ENCODE measurements at regions not wholly inside any gene's neighbourhood (a gene's known extent, or its start where the extent isn't known, plus 50 kb on each side); places are given as distances from the start of the nearest gene placed in this dataset.

DNA sequence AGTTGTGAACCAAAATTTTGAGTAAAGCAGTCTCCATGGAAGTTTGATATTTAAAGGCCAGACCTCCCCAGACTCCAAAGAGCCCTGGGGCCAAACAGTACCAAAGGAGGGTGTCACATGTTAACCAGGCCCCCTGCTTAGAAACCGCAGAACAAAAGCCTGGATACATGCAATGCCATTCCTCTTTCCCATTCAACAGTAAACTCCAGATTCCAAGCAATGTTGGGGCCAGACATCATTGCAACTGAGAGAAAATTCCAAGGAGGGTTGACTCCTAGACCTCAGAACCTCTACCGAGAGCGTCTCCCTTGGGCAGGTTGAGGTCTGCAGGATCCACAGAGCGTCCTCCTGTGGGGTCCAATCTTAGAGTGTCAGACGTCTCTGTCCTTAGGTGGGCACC lies 404.4 kb upstream of the SYT4 start (continued):
- TF ChIP-seq ZMAT4 (CRISPR knock-in tag; IDR thresholded peaks at IDR 0.05) = no peak

GRCh38 chr18:43682196-43682595 lies 404.9 kb upstream of the SYT4 start:
- no peak overlapping the region for H3K27ac Mint-ChIP-seq
- POLR2A ChIA-PET = no interaction called here
- H3K4me3 Mint-ChIP-seq = peak overlapping the region; percentile 5; the same call in 1 of the 2 replicates
- no peak for DNase-seq (ENCODE audit: low spot score)
- no peak for ATAC-seq
- no peaks in the 10 kb centered on the region for H3K27me3 Mint-ChIP-seq (ENCODE audit: low read depth)
- CTCF ChIA-PET = no interaction called here
- peaks cover 3% of the 10 kb centered on the region for H3K9me3 Mint-ChIP-seq
- TF ChIP-seq NR2C2 (CRISPR knock-in tag; IDR thresholded peaks at IDR 0.05) (no peak), PRRX2 (CRISPR knock-in tag; IDR thresholded peaks at IDR 0.05) (no peak), GRHL2 (CRISPR knock-in tag; IDR thresholded peaks at IDR 0.05; ENCODE audit: insufficient replicate concordance, severe bottlenecking) (no peak), ZNF317 (CRISPR knock-in tag; IDR thresholded peaks at IDR 0.05; ENCODE audit: borderline replicate concordance, low read depth) (no peak), ATF2 (CRISPR knock-in tag; IDR thresholded peaks at IDR 0.05; ENCODE audit: borderline replicate concordance, low read depth) (no peak), ETV6 (CRISPR knock-in tag; IDR thresholded peaks at IDR 0.05) (no peak), FOXP1 (CRISPR knock-in tag; IDR thresholded peaks at IDR 0.05; ENCODE audit: borderline replicate concordance) (no peak), IRF2 (CRISPR knock-in tag; IDR thresholded peaks at IDR 0.05; ENCODE audit: borderline replicate concordance, low read depth) (no peak), E2F4 (CRISPR knock-in tag; IDR thresholded peaks at IDR 0.05; ENCODE audit: borderline replicate concordance, low read depth) (no peak), SMAD3 (CRISPR knock-in tag; IDR thresholded peaks at IDR 0.05; ENCODE audit: borderline replicate concordance) (no peak)
- TF ChIP-seq, protein P1, sequence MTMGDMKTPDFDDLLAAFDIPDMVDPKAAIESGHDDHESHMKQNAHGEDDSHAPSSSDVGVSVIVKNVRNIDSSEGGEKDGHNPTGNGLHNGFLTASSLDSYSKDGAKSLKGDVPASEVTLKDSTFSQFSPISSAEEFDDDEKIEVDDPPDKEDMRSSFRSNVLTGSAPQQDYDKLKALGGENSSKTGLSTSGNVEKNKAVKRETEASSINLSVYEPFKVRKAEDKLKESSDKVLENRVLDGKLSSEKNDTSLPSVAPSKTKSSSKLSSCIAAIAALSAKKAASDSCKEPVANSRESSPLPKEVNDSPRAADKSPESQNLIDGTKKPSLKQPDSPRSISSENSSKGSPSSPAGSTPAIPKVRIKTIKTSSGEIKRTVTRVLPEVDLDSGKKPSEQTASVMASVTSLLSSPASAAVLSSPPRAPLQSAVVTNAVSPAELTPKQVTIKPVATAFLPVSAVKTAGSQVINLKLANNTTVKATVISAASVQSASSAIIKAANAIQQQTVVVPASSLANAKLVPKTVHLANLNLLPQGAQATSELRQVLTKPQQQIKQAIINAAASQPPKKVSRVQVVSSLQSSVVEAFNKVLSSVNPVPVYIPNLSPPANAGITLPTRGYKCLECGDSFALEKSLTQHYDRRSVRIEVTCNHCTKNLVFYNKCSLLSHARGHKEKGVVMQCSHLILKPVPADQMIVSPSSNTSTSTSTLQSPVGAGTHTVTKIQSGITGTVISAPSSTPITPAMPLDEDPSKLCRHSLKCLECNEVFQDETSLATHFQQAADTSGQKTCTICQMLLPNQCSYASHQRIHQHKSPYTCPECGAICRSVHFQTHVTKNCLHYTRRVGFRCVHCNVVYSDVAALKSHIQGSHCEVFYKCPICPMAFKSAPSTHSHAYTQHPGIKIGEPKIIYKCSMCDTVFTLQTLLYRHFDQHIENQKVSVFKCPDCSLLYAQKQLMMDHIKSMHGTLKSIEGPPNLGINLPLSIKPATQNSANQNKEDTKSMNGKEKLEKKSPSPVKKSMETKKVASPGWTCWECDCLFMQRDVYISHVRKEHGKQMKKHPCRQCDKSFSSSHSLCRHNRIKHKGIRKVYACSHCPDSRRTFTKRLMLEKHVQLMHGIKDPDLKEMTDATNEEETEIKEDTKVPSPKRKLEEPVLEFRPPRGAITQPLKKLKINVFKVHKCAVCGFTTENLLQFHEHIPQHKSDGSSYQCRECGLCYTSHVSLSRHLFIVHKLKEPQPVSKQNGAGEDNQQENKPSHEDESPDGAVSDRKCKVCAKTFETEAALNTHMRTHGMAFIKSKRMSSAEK (CRISPR knock-in tag; IDR thresholded peaks at IDR 0.05; ENCODE audit: borderline replicate concordance) = no peak
- TF ChIP-seq, protein P2, sequence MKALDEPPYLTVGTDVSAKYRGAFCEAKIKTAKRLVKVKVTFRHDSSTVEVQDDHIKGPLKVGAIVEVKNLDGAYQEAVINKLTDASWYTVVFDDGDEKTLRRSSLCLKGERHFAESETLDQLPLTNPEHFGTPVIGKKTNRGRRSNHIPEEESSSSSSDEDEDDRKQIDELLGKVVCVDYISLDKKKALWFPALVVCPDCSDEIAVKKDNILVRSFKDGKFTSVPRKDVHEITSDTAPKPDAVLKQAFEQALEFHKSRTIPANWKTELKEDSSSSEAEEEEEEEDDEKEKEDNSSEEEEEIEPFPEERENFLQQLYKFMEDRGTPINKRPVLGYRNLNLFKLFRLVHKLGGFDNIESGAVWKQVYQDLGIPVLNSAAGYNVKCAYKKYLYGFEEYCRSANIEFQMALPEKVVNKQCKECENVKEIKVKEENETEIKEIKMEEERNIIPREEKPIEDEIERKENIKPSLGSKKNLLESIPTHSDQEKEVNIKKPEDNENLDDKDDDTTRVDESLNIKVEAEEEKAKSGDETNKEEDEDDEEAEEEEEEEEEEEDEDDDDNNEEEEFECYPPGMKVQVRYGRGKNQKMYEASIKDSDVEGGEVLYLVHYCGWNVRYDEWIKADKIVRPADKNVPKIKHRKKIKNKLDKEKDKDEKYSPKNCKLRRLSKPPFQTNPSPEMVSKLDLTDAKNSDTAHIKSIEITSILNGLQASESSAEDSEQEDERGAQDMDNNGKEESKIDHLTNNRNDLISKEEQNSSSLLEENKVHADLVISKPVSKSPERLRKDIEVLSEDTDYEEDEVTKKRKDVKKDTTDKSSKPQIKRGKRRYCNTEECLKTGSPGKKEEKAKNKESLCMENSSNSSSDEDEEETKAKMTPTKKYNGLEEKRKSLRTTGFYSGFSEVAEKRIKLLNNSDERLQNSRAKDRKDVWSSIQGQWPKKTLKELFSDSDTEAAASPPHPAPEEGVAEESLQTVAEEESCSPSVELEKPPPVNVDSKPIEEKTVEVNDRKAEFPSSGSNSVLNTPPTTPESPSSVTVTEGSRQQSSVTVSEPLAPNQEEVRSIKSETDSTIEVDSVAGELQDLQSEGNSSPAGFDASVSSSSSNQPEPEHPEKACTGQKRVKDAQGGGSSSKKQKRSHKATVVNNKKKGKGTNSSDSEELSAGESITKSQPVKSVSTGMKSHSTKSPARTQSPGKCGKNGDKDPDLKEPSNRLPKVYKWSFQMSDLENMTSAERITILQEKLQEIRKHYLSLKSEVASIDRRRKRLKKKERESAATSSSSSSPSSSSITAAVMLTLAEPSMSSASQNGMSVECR (CRISPR knock-in tag; IDR thresholded peaks at IDR 0.05; ENCODE audit: borderline replicate concordance) = no peak
- TF ChIP-seq, protein P3, sequence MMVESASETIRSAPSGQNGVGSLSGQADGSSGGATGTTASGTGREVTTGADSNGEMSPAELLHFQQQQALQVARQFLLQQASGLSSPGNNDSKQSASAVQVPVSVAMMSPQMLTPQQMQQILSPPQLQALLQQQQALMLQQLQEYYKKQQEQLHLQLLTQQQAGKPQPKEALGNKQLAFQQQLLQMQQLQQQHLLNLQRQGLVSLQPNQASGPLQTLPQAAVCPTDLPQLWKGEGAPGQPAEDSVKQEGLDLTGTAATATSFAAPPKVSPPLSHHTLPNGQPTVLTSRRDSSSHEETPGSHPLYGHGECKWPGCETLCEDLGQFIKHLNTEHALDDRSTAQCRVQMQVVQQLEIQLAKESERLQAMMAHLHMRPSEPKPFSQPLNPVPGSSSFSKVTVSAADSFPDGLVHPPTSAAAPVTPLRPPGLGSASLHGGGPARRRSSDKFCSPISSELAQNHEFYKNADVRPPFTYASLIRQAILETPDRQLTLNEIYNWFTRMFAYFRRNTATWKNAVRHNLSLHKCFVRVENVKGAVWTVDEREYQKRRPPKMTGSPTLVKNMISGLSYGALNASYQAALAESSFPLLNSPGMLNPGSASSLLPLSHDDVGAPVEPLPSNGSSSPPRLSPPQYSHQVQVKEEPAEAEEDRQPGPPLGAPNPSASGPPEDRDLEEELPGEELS (CRISPR knock-in tag; IDR thresholded peaks at IDR 0.05) = no peak
- TF ChIP-seq, protein P4, sequence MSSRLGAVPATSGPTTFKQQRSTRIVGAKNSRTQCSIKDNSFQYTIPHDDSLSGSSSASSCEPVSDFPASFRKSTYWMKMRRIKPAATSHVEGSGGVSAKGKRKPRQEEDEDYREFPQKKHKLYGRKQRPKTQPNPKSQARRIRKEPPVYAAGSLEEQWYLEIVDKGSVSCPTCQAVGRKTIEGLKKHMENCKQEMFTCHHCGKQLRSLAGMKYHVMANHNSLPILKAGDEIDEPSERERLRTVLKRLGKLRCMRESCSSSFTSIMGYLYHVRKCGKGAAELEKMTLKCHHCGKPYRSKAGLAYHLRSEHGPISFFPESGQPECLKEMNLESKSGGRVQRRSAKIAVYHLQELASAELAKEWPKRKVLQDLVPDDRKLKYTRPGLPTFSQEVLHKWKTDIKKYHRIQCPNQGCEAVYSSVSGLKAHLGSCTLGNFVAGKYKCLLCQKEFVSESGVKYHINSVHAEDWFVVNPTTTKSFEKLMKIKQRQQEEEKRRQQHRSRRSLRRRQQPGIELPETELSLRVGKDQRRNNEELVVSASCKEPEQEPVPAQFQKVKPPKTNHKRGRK (CRISPR knock-in tag; IDR thresholded peaks at IDR 0.05; ENCODE audit: borderline replicate concordance) = no peak
- H3K36me3 Mint-ChIP-seq = no peaks in the 10 kb centered on the region
- peaks cover 31% of the 10 kb centered on the region for H3K4me1 Mint-ChIP-seq
